HEK293 (cell line): ENCODE measurements at regions not wholly inside any gene's neighbourhood (a gene's known extent, or its start where the extent isn't known, plus 50 kb on each side); places are given as distances from the start of the nearest gene placed in this dataset.

Experiments
- CTCF ChIP-seq: fragments of 450-650 bp; formaldehyde crosslinking; IDR thresholded peaks from 2 replicates; pipeline ENCODE4 v1.5.1; 2016; ENCODE audit warnings: missing biosample characterization, missing genetic modification characterization
- ZNF26 ChIP-seq: fragments of 450-650 bp; formaldehyde crosslinking; IDR thresholded peaks from 2 replicates; pipeline ENCODE4 v1.5.1; 2016; ENCODE audit warnings: missing biosample characterization, missing genetic modification characterization
- ZNF404 ChIP-seq: fragments of 450-650 bp; formaldehyde crosslinking; IDR thresholded peaks from 2 replicates; pipeline ENCODE4 v1.5.1; 2017; ENCODE audit warnings: missing biosample characterization, missing genetic modification characterization
- ZXDB ChIP-seq: fragments of 450-650 bp; formaldehyde crosslinking; IDR thresholded peaks from 2 replicates; pipeline ENCODE4 v1.5.1; 2016; ENCODE audit warnings: missing biosample characterization, missing genetic modification characterization

- TF ChIP-seq CTCF (tag by site-specific recombination) (no peak), ZNF404 (no peak), ZXDB (no peak), ZNF26 (tag by site-specific recombination) (no peak)
These were observed 84.1 kb downstream of the RIPK4 start for GRCh38 chr21:41682719-41683179.
